HFFc6 (cell line): ENCODE measurements at regions not wholly inside any gene's neighbourhood (a gene's known extent, or its start where the extent isn't known, plus 50 kb on each side); places are given as distances from the start of the nearest gene placed in this dataset.

Experiments used
- DNase-seq: peaks from one replicate; pipeline ENCODE4 v3.0.0-alpha.2; 2018
- H3K27ac Mint-ChIP-seq: 2 replicates; pipeline ENCODE4 v1.8.0; 2020; ENCODE audit warnings: mild to moderate bottlenecking, mixed read lengths
- H3K27me3 Mint-ChIP-seq: 2 replicates; pipeline ENCODE4 v1.8.0; 2021; ENCODE audit warnings: mild to moderate bottlenecking, moderate library complexity, mixed read lengths; ENCODE audit not compliant: insufficient read depth
- H3K36me3 Mint-ChIP-seq: 2 replicates; pipeline ENCODE4 v1.8.0; 2021; ENCODE audit warnings: low read depth, mixed read lengths
- H3K4me1 Mint-ChIP-seq: 2 replicates; pipeline ENCODE4 v1.8.0; 2020; ENCODE audit warnings: low read depth, mixed read lengths
- H3K4me3 Mint-ChIP-seq: 2 replicates; pipeline ENCODE4 v1.8.0; 2020; ENCODE audit warnings: mild to moderate bottlenecking, moderate library complexity, mixed read lengths
- H3K9me3 Mint-ChIP-seq: 2 replicates; pipeline ENCODE4 v1.8.0; 2020; ENCODE audit warnings: mild to moderate bottlenecking, mixed read lengths
- CTCF ChIP-seq: fragments of 200-600 bp; sonication (generic); IDR thresholded peaks from 2 replicates; pipeline ENCODE4 v1.5.0; 2021; ENCODE audit warnings: antibody characterized with exemption, mild to moderate bottlenecking

- peak overlapping the region; percentile 39; the same call in 1 of the 2 replicates for H3K27ac Mint-ChIP-seq
- H3K36me3 Mint-ChIP-seq: no peaks in the 10 kb centered on the region; the same call in 1 of the 2 replicates
- DNase-seq: no peak
- TF ChIP-seq CTCF: no peak
- H3K9me3 Mint-ChIP-seq: peaks cover 12% of the 10 kb centered on the region; the same call in 1 of the 2 replicates
- H3K4me1 Mint-ChIP-seq: peaks cover 46% of the 10 kb centered on the region; the same call in 1 of the 2 replicates
- peak overlapping the region; percentile 43; the same call in 1 of the 2 replicates for H3K4me3 Mint-ChIP-seq
- peaks cover 2% of the 10 kb centered on the region; the same call in 1 of the 2 replicates for H3K27me3 Mint-ChIP-seq
These were observed 422.7 kb upstream of the ARGLU1 start for GRCh38 chr13:106990594-106990993.

DNA sequence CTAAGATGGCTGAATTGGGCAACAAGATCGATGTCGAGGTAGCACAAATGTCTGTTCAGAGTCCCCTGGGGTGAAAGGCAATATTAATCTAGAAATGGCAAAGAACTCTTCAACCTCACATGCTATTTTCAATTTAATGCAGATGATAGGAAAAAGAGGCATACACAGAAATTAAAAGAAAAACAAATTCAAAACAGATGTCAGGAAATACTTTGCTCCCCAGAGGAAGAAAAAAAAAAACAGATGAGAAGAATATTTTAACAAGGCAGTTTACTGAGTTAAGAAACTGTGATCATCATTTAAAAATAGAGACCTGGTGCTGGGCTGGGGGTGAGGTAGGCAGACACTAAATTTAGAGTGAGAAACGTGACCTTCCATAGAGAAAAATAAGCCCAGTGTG is 421.9 kb upstream of the ARGLU1 start:
- peak overlapping the region; percentile 39; the same call in 1 of the 2 replicates for H3K27ac Mint-ChIP-seq
- DNase-seq: no peak
- no peak for TF ChIP-seq CTCF

DNA sequence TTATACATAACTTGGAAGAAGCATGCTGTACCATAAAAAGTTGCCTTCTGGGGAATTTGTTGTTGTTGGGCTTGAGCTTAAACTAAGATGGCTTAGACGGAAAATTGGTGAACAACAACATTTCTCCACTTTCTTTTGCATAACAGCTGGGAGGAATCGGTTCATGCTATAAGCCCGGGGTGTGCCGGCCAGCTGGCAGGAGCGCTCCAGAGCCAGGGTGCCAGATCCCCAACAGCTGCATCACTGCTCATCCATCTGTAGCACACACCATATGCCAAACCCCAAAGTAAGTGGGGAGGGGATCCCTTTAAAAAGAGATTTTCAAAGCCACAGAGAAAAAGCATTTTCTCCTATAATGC is 419.5 kb upstream of the ARGLU1 start:
- Mint-ChIP-seq H3K27me3 (peaks cover 2% of the 10 kb centered on the region; the same call in 1 of the 2 replicates), H3K9me3 (peaks cover 12% of the 10 kb centered on the region; the same call in 1 of the 2 replicates), H3K4me3 (no peak overlapping the region), H3K4me1 (peaks cover 47% of the 10 kb centered on the region; the same call in 1 of the 2 replicates), H3K36me3 (no peaks in the 10 kb centered on the region), H3K27ac (no peak overlapping the region)
- no peak for DNase-seq
- TF ChIP-seq CTCF: no peak

More for the DNA sequence above, 421.9 kb upstream of the ARGLU1 start:
- peaks cover 47% of the 10 kb centered on the region; the same call in 1 of the 2 replicates for H3K4me1 Mint-ChIP-seq
- peaks cover 2% of the 10 kb centered on the region; the same call in 1 of the 2 replicates for H3K27me3 Mint-ChIP-seq
- peak overlapping the region; percentile 43; the same call in 1 of the 2 replicates for H3K4me3 Mint-ChIP-seq
- no peaks in the 10 kb centered on the region; the same call in 1 of the 2 replicates for H3K36me3 Mint-ChIP-seq
- peaks cover 12% of the 10 kb centered on the region; the same call in 1 of the 2 replicates for H3K9me3 Mint-ChIP-seq

- peak overlapping the region; percentile 63; the same call in 1 of the 2 replicates for H3K27ac Mint-ChIP-seq
- DNase-seq: no peak
- peak overlapping the region; percentile 68; the same call in 1 of the 2 replicates for H3K4me3 Mint-ChIP-seq
- no peak for TF ChIP-seq CTCF
- peaks cover 47% of the 10 kb centered on the region; the same call in 1 of the 2 replicates for H3K4me1 Mint-ChIP-seq
- H3K27me3 Mint-ChIP-seq: peaks cover 2% of the 10 kb centered on the region; the same call in 1 of the 2 replicates
- peaks cover 12% of the 10 kb centered on the region; the same call in 1 of the 2 replicates for H3K9me3 Mint-ChIP-seq
- H3K36me3 Mint-ChIP-seq: no peaks in the 10 kb centered on the region
These were observed 418.9 kb upstream of the ARGLU1 start for GRCh38 chr13:106986687-106987426.

DNA sequence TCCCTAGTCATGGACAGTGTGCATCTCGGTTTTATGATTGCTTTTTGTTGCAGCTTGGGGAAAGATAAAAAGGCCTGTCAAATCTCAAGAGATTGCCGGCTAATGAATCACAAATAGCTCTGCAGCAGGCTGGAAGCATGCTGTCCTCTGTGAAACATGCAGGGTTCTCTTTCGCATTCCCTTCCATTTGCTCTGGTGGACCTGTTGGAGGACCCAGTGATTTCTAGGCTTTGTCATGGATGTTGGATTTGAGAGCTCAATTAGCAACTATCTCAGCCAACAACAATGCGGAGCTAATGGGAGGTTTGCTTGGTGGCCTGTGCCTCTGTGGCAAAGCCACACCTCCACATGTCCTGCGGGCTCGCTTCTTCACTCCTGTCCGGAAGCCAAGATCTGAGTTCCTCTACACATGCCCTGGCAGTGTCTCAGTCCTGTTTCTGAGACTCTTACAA is 418.1 kb upstream of the ARGLU1 start:
- DNase-seq: peak; percentile 1
- Mint-ChIP-seq H3K27ac (peak overlapping the region; percentile 63; the same call in 1 of the 2 replicates), H3K4me3 (peak overlapping the region; percentile 68; the same call in 1 of the 2 replicates), H3K36me3 (no peaks in the 10 kb centered on the region), H3K4me1 (peaks cover 43% of the 10 kb centered on the region; the same call in 1 of the 2 replicates), H3K9me3 (peaks cover 17% of the 10 kb centered on the region; the same call in 1 of the 2 replicates), H3K27me3 (peaks cover 2% of the 10 kb centered on the region; the same call in 1 of the 2 replicates)
- TF ChIP-seq CTCF: no peak
